BJ (cell line): ENCODE measurements at regions not wholly inside any gene's neighbourhood (a gene's known extent, or its start where the extent isn't known, plus 50 kb on each side); places are given as distances from the start of the nearest gene placed in this dataset.

Experiments used
- CTCF ChIA-PET: fragments of 350-600 bp; formaldehyde crosslinking; extraction: SDS; loops from one replicate; lab custom pipeline; 2021; ENCODE audit warnings: antibody characterized with exemption, inconsistent platforms; lab: Yijun Ruan, JAX
- POLR2A ChIA-PET: fragments of 300-600 bp; sonication (Branson Sonifier 250); formaldehyde crosslinking; extraction: SDS; loops from one replicate; lab custom pipeline; 2021; ENCODE audit warnings: antibody characterized with exemption; lab: Charles Lee
- DNase-seq: peaks from one replicate; pipeline ENCODE4 v3.0.0-alpha.2; 2011; ENCODE audit warnings: low read depth
- H3K27me3 ChIP-seq: 2 replicates; pipeline ENCODE4 v1.6.0; 2011; ENCODE audit warnings: low read length; ENCODE audit not compliant: control insufficient read depth, insufficient read depth
- H3K36me3 ChIP-seq: 2 replicates; pipeline ENCODE4 v1.5.1; 2011; ENCODE audit warnings: low read length; ENCODE audit not compliant: control insufficient read depth, insufficient read depth
- H3K4me3 ChIP-seq: 2 replicates; pipeline ENCODE4 v1.5.1; 2011; ENCODE audit warnings: low read depth, mild to moderate bottlenecking, control low read depth, low read length
- TF ChIP-seq, protein P1 (sequence below): IDR thresholded peaks from 2 replicates; pipeline ENCODE4 v1.5.1; 2011; ENCODE audit warnings: low read depth, mild to moderate bottlenecking, control low read depth, inconsistent platforms, low read length, moderate library complexity; ENCODE audit not compliant: insufficient read depth

DNA sequence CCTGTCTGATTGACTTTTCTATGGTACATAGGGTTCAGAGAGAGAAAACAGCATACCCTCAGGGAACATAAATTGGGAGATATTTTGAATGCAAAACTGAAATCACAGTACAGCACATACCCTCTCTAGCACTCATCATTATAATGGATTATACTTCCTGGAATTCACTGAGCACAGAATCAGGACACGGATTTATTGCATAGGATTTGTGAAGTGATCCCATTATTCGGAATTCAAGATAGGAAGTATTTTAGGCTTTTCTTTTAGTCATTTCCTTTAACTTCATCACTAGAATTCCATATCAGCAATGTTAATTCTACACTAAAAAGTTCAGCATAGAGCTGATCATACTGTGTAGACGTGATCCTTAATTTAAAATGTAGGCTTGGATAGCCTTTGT, 407.0 kb downstream of the PID1 start:
- Histone ChIP-seq H3K27me3 (no peaks in the 10 kb centered on the region), H3K4me3 (no peak overlapping the region), H3K36me3 (no peaks in the 10 kb centered on the region)
- DNase-seq = no peak
- ChIA-PET CTCF (no interaction called here), POLR2A (no interaction called here)
- TF ChIP-seq, protein P1, sequence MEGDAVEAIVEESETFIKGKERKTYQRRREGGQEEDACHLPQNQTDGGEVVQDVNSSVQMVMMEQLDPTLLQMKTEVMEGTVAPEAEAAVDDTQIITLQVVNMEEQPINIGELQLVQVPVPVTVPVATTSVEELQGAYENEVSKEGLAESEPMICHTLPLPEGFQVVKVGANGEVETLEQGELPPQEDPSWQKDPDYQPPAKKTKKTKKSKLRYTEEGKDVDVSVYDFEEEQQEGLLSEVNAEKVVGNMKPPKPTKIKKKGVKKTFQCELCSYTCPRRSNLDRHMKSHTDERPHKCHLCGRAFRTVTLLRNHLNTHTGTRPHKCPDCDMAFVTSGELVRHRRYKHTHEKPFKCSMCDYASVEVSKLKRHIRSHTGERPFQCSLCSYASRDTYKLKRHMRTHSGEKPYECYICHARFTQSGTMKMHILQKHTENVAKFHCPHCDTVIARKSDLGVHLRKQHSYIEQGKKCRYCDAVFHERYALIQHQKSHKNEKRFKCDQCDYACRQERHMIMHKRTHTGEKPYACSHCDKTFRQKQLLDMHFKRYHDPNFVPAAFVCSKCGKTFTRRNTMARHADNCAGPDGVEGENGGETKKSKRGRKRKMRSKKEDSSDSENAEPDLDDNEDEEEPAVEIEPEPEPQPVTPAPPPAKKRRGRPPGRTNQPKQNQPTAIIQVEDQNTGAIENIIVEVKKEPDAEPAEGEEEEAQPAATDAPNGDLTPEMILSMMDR = no peak

DNA sequence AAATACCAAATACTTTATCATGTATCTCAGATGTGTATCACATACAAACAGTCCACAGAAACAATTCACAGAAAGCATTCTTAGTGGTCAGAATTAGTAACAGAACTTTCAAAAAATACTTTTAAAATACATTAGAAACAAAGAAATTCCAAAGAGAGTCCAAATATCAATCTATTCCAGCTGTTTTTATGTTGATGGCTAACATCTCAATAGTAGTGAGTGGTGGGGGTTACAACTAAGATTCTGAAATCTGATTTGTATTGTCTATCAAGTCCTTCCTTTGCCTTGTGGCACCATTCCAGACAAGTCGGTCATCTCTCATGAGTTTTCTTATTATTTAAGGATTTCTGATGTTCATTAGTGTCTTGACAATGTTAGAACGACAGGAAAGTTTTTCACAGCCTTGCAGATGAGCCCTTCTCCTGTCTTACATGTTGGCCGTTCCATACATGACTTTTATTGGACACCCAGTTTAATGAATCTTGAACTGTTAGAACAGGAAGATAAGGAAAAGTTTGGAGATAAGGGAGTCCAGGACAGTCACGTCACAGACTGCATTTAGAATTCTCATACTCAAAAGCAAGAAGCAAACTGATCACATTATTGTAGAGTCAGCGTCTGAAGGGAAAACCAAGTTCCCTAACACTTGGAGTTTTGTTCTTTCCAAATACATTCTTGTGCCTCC, 410.3 kb downstream of the PID1 start:
- no peak for DNase-seq
- POLR2A ChIA-PET = no interaction called here
- TF ChIP-seq, protein P1 = no peak
- Histone ChIP-seq H3K4me3 (no peak overlapping the region), H3K27me3 (no peaks in the 10 kb centered on the region), H3K36me3 (no peaks in the 10 kb centered on the region)
- CTCF ChIA-PET = no interaction called here

DNA sequence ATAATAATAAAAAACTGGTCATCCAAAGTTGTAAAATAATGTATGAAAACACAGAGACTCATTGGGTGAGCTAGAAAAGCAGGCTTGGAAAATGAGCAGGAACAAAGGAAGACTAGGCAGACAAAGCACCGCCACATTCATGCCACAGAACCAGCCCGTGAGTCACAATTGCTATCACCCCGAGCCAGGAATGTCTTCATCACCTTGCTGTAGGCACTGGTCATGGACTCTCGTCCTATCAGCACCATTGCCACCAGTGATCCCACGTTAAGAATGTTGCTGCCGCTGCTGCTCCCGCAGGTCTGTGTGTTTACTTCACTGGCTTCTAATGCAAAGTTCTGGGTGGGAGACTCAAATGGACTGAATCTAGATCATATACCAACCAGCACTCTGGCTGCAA, 417.9 kb downstream of the PID1 start:
- DNase-seq = no peak
- H3K27me3 ChIP-seq = no peaks in the 10 kb centered on the region
- CTCF ChIA-PET = no interaction called here
- H3K4me3 ChIP-seq = no peak overlapping the region
- POLR2A ChIA-PET = no interaction called here
- no peaks in the 10 kb centered on the region for H3K36me3 ChIP-seq
- TF ChIP-seq, protein P1 = no peak

DNA sequence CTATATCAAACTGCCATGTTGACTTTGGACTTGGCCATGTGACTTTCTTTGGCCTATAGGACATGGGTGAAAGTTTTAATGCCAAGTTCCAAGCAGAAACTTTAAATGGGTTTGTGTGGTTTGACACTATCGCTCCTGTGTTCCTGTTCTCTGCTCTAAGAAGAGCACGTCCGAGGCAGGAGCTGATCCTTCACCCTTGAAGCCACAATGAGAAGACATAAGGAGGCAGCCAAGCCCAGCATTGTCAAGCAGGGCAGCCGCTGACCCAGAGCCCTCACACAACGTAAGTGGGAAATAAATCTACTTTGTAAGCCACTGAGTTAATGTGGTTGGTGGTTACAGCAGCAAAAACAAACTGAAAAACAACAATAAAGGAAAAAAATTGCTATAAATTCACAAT, 422.4 kb downstream of the PID1 start:
- no peak for DNase-seq
- ChIA-PET CTCF (no interaction called here), POLR2A (no interaction called here)
- TF ChIP-seq, protein P1 = no peak
- no peak overlapping the region for H3K4me3 ChIP-seq
- H3K27me3 ChIP-seq = no peaks in the 10 kb centered on the region
- H3K36me3 ChIP-seq = no peaks in the 10 kb centered on the region

DNA sequence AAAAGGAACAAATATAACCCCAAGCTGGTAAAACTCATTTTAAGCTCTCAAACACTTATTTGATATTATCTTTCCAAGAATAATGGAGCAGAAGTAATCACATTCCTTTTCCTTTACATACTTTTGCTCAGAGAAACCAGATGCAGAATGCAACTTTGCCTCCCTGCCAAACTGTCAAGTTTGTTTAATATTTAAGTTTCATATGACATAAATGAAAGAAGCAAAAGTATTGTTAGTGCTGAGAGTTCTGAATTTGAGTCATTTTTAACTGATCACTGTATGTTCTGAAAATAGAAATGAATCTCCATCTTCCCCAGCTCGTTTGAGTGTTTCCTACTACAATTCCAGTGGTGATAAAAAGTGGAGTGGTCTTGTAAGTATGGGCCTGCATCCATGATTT, 423.4 kb downstream of the PID1 start:
- Histone ChIP-seq H3K4me3 (no peak overlapping the region), H3K27me3 (no peaks in the 10 kb centered on the region), H3K36me3 (no peaks in the 10 kb centered on the region)
- DNase-seq = no peak
- ChIA-PET POLR2A (no interaction called here), CTCF (interaction anchor here (0.6 kb wide), 1 partner anchor 14 kb away, joined by 3 read pairs; no protein-coding TSS in a partner anchor)
- TF ChIP-seq, protein P1 = no peak
